ENCODE measurements at regions not wholly inside any gene's neighbourhood (a gene's known extent, or its start where the extent isn't known, plus 50 kb on each side); places are given as distances from the start of the nearest gene placed in this dataset.

DNA sequence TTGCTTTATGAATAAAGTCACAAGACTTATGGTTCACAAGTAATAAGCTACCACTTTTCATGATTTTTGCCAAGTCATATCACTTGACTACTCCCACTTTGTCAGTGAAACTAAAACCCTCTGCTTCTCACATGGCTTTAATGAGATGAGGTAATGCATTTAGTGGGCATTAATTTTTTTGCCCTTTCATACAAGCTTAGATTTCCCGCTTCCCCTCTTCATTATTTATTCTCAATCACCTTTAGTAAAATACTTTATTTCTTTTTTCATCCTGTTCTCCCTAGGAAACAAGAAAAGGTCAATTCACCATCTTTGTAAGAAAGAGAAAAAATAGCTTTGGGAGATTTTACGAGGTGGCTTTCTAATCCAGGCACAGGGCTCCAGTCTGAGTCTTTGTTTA lies 109.6 kb upstream of the STARD3NL start:
- no peak for DNase-seq (ENCODE audit: low read depth)
- H3K4me3 ChIP-seq (ENCODE audit: low read depth, low read length), result no peak overlapping the region

DNA sequence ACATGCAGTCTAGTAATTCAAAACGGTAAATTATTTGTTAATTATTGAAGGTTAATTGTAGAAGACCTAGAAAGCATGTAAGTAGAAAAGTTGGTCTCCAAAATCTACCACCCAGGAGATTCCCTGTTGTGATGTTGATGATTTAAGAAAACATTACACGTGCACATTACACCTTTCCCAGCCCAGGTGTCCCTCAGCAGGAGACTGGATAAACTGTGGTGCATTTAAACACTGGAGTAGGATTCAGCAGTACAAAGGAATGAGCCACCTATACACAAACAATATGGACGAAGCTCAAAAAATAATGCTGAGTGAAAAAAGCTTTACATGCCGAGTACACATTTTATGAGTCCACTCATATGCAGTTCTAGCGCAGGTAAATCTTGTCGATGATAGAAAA lies 109.0 kb upstream of the STARD3NL start:
- no peak for DNase-seq (ENCODE audit: low read depth)
- no peak overlapping the region for H3K4me3 ChIP-seq (ENCODE audit: low read depth, low read length)

DNA sequence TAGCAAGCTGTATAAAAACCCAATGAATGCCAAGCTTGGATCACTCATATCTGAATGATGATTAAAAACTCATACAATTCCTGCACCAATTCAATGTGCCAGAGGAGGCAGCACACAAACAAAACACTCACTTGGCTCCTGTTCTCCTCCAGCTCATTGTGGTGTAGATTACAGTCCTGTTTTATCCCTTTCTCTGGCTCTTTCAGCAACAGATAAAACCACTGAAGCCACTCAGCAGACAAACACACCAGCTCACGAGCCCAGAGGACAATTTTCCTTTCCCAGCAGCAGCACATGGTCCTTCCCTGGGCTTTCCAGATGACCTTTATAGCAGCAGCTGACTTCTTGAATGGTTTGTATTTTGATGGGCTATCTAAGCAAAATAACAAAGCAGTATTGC lies 107.3 kb upstream of the STARD3NL start:
- no peak overlapping the region for H3K4me3 ChIP-seq (ENCODE audit: low read depth, low read length)
- no peak for DNase-seq (ENCODE audit: low read depth)

DNA sequence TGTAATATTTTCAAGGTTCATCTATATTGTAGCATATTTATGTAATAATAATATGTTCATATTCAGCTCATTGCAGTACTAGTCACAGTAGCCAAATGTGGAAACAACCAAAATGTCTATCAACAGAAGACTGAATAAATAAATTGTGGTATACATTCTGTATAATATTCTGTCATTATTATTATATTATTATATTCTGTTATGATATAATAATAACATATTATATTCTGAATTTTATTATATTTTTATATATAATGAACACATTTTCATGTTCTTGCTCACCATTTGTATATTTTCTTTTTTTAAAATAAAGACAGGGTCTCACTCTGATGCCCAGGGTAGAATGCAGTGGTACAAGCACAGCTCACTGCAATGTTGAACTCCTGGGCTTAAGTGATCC lies 91.2 kb upstream of the STARD3NL start:
- no peak overlapping the region for H3K4me3 ChIP-seq (ENCODE audit: low read depth, low read length)
- no peak for DNase-seq (ENCODE audit: low read depth)

DNA sequence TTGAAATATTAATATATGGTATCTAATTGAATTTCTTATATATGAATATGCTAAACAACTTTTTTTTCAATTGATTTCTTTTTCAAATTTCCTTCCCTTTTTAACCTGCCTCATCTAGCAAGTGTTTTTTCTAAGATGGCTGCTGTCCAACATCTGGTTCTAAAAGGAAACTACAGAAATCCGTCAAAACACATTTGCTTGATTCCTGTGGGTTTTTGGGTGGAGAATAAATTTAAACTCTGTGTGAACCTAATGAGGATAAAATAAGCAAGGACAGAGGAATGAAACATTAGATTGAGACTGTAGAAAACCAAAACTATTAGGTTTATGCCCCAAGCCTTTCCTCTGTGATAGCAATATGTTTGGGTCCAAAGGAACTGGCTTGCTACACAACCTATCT lies 75.5 kb upstream of the STARD3NL start:
- no peak for DNase-seq (ENCODE audit: low read depth)
- no peak overlapping the region for H3K4me3 ChIP-seq (ENCODE audit: low read depth, low read length)

DNA sequence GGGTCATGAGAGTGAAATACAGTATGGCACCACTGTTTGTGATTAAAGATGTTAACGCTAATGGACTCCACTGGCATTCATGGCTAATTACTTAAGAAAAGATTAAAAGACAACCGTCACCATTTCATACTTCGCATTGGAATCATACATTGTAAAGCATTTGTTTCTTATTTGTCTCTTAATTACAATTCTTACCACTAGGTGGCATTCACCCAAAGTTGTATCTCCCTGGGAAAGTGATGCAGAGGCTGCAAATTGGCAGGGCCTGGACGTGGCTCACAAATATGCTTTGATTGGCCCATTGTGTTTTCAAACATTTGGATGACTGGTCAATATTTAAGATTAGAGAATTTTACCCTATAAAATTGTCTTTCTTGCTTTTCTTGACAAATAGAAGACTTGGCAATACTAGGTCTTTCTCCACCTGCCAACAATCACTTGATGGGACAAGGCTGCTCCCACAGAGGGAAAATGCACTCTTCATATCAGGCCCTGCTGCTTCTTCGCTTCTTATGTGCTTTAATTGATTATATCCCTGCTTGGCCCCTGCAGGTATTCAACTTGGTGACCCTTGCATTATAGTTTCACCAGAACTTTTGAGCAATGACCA lies 72.1 kb upstream of the STARD3NL start:
- DNase-seq (ENCODE audit: low read depth), result peak; percentile 6
- H3K4me3 ChIP-seq (ENCODE audit: low read depth, low read length), result no peak overlapping the region

DNA sequence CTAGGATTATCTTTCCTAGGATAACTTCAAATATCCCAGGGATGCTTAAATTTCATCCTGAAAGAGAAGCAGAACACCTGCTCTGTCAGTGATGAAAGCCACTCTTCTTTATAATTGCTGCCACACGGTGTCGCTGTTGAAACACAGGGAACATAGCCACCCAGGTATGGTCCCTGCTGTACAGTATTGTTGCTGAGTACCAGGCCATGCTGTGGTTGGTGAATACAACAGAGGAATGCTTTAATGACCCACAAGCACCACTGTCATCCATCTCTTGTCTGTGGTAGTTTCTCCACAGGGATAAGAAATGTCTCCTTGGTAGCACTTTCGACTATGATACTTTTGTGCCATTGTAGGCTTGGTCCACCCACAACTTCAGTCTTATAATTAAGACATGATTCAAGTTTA lies 70.6 kb upstream of the STARD3NL start:
- no peak overlapping the region for H3K4me3 ChIP-seq (ENCODE audit: low read depth, low read length)
- peak; percentile 3 for DNase-seq (ENCODE audit: low read depth)

DNA sequence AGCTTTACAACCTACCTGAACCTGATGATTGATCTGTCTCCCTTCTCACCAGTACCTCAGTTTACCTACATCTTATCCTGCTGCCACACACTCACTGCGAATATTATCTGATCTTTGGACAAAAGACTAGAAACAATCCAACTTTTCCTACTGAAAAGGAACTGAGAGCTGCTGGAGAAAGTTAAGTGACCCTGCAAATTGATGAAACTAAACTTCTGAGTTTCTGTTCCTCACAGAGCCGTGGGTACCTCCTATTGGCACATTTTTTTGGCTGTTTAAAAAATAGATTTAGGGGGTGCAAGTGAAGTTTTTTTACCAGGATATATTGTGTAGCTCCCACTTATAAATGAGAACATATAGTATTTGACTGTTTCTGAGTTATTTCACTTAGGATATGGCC lies 66.0 kb upstream of the STARD3NL start:
- no peak for DNase-seq (ENCODE audit: low read depth)

DNA sequence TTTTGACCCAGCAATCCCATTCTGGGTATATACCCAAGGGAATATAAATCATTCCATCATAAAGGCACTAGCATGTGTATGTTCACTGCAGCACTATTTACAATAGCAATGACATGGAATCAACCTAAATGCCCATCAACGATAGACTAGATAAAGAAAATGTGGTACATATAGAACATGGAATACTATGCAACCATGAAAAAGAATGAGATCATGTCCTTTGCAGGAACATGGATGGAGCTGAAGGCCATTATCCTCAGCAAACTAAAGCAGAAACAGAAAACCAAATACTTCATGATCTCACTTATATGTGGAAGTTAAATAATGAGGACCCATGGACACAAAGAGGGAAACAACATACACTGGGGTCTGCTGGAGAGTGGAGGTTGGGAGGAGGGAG lies 58.0 kb upstream of the STARD3NL start:
- H3K4me3 ChIP-seq (ENCODE audit: low read depth, low read length), result no peak overlapping the region
- DNase-seq (ENCODE audit: low read depth), result no peak

More for the DNA sequence above, 66.0 kb upstream of the STARD3NL start:
- no peak overlapping the region for H3K4me3 ChIP-seq (ENCODE audit: low read depth, low read length)

DNA sequence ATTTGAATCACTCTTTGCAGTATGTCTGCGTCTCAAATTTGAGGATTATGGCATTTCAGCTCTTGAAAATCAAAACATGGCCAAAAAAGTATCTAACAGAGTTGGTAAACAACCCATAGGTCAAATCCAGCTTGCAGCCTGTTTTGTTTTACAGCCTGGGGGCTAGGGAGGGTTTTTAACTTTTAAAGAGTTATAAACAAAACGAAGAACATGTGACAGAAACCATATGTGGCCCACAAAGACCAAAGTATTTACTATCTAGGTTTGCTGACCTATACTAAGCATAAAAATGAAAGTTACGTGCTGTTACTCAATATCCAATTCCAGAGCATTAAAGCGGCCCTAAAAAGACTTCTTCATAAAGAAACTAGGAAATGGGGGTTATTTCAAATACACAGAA lies 55.5 kb upstream of the STARD3NL start:
- no peak for DNase-seq (ENCODE audit: low read depth)
- H3K4me3 ChIP-seq (ENCODE audit: low read depth, low read length), result no peak overlapping the region

DNA sequence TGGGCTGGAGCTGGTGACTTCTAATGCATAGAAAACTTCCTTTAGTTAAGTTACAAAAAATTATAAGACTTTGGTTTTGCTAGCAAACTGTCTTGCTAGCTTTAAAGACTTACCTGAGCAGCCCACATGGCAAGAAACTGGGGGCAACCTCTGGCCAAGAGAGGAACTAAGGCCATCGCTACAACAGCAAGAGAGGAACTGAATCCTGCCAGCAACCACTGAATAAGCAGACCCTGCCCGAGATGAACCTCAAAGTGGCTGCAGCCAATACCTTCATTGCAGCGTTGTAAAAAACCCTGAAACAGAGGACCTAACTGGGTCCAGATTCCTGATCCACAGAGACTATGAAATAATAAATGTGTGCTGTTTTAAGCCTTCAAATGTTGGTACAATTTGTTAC lies 54.6 kb upstream of the STARD3NL start:
- no peak overlapping the region for H3K4me3 ChIP-seq (ENCODE audit: low read depth, low read length)
- no peak for DNase-seq (ENCODE audit: low read depth)

DNA sequence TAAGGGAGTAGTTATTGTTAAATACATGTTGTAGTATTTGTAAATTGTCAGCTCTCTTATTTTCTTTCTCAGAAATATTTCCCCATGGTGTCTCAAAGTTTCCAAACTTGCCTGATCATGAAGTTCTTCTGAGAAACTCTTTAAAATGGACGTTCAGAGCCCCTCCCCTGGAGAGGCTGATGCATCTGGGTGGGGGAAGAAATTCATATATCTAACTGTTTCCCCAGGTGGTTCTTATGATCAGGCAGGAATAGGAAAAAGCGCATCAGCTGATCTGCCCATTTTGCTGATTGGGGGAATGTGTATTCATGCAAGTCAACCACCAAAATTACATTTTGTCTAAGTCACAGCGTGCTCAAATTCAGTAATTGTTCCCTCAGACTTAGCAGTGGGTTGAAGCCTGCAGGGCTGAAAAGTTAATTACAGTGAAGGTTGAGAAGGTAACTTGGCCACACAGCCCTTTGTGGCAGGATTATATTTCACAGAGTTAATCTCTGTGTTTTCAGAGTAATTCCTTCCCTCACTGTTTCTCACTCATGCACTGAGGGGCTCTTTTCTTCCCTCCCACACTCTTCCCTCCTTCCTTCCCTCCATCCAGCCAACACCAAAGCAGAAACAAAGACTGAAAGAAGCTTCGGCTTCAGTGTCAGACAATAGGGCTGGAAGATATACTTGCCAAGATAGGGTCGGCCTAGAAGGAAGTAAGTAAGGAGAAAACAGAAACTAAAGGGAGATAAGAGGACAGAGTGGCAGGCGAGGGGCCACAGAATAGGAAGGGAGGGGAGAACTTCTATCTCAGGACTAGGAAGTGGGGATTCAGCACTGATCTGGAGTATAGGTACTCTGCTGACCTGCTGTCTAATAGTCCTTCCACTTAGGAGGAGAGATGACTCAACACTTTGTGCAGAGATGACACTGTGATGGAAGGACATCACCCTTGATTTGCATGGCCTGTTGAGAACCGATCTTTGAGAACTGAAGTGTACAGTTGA lies 50.5 kb upstream of the STARD3NL start:
- DNase-seq (ENCODE audit: low read depth), result no peak
- H3K4me3 ChIP-seq (ENCODE audit: low read depth, low read length), result no peak overlapping the region
